Keratinocyte (primary cell): ENCODE measurements at regions not wholly inside any gene's neighbourhood (a gene's known extent, or its start where the extent isn't known, plus 50 kb on each side); places are given as distances from the start of the nearest gene placed in this dataset.

Experiments used
- CTCF ChIP-seq, 3 experiments: IDR thresholded peaks in 1 of 3; conservative IDR thresholded peaks in 1 of 3; optimal IDR thresholded peaks in 1 of 3; 2 replicates in 2 of 3; 3 replicates in 1 of 3; pipeline versions ENCODE3 to v1.5.1; 2011; ENCODE audit warnings: low read length in 3 of 3, mild to moderate bottlenecking in 3 of 3, moderate library complexity in 2 of 3, control low read depth in 1 of 3, inconsistent platforms in 1 of 3; ENCODE audit not compliant: insufficient read depth in 2 of 3; ENCODE audit errors: extremely low read depth in 1 of 3
- EZH2 ChIP-seq: IDR thresholded peaks from one replicate; pipeline ENCODE4 v1.6.1; 2012; ENCODE audit warnings: inconsistent platforms, mild to moderate bottlenecking, low read length, moderate library complexity

GRCh38 chr4:136751556-136751955, 780.7 kb downstream of the PCDH18 start:
- TF ChIP-seq CTCF (optimal IDR thresholded peaks at IDR 0.05 in 1 of 3, IDR thresholded peaks at IDR 0.05 in 1 of 3, conservative IDR thresholded peaks at IDR 0.05 in 1 of 3; ENCODE audit: extremely low read depth in 1 of 3, insufficient read depth in 2 of 3, low read length in 3 of 3) (no peak), EZH2 (no peak)
